ENCODE measurements at regions not wholly inside any gene's neighbourhood (a gene's known extent, or its start where the extent isn't known, plus 50 kb on each side); places are given as distances from the start of the nearest gene placed in this dataset.

- Histone ChIP-seq H3K27ac (no peak overlapping the region), H3K4me3 (no peak overlapping the region), H3K4me1 (no peaks in the 10 kb centered on the region), H3K36me3 (no peaks in the 10 kb centered on the region), H3K9ac (ENCODE audit: low read depth in 2 of 2, low read length in 2 of 2) (no peak overlapping the region), H3K9me3 (no peaks in the 10 kb centered on the region), H3K27me3 (no peaks in the 10 kb centered on the region)
- intact Hi-C loops (cut with DNase I), result no loop called here
- TF ChIP-seq CTCF (IDR thresholded peaks at IDR 0.05), result no peak
- no peak for DNase-seq
Measured at GRCh38 chr13:80830431-80830830, 489.5 kb upstream of the SPRY2 start.

GRCh38 chr13:80828759-80829158 is 487.8 kb upstream of the SPRY2 start:
- DNase-seq, result no peak
- Histone ChIP-seq H3K9ac (ENCODE audit: low read depth in 2 of 2, low read length in 2 of 2) (no peak overlapping the region), H3K9me3 (no peaks in the 10 kb centered on the region), H3K4me1 (no peaks in the 10 kb centered on the region), H3K4me3 (no peak overlapping the region), H3K36me3 (no peaks in the 10 kb centered on the region), H3K27ac (no peak overlapping the region), H3K27me3 (no peaks in the 10 kb centered on the region)
- no peak for TF ChIP-seq CTCF (IDR thresholded peaks at IDR 0.05)
- intact Hi-C loops (cut with DNase I), result no loop called here

GRCh38 chr13:80825276-80825675 is 484.4 kb upstream of the SPRY2 start:
- Histone ChIP-seq H3K4me3 (no peak overlapping the region), H3K4me1 (no peaks in the 10 kb centered on the region), H3K27ac (no peak overlapping the region), H3K9me3 (no peaks in the 10 kb centered on the region), H3K9ac (ENCODE audit: low read depth in 2 of 2, low read length in 2 of 2) (no peak overlapping the region), H3K27me3 (no peaks in the 10 kb centered on the region), H3K36me3 (no peaks in the 10 kb centered on the region)
- intact Hi-C loops (cut with DNase I), result no loop called here
- DNase-seq, result no peak
- no peak for TF ChIP-seq CTCF (IDR thresholded peaks at IDR 0.05)

- Histone ChIP-seq H3K9me3 (no peaks in the 10 kb centered on the region), H3K27ac (no peak overlapping the region), H3K9ac (ENCODE audit: low read depth in 2 of 2, low read length in 2 of 2) (no peak overlapping the region), H3K27me3 (no peaks in the 10 kb centered on the region), H3K4me1 (no peaks in the 10 kb centered on the region), H3K36me3 (no peaks in the 10 kb centered on the region), H3K4me3 (no peak overlapping the region)
- intact Hi-C loops (cut with DNase I), result no loop called here
- no peak for TF ChIP-seq CTCF (IDR thresholded peaks at IDR 0.05)
- no peak for DNase-seq
Measured at GRCh38 chr13:80824229-80824628, 483.3 kb upstream of the SPRY2 start.

GRCh38 chr13:80823472-80823871 is 482.5 kb upstream of the SPRY2 start:
- TF ChIP-seq CTCF (IDR thresholded peaks at IDR 0.05), result no peak
- no peak overlapping the region for H3K4me3 ChIP-seq
- H3K9me3 ChIP-seq, result no peaks in the 10 kb centered on the region
- intact Hi-C loops (cut with DNase I), result no loop called here
- H3K9ac ChIP-seq (ENCODE audit: low read depth in 2 of 2, low read length in 2 of 2), result no peak overlapping the region
- no peak overlapping the region for H3K27ac ChIP-seq
- DNase-seq, result no peak
- no peaks in the 10 kb centered on the region for H3K4me1 ChIP-seq
- no peaks in the 10 kb centered on the region for H3K36me3 ChIP-seq
- H3K27me3 ChIP-seq, result no peaks in the 10 kb centered on the region

- no peak for DNase-seq
- H3K27ac ChIP-seq, result no peak overlapping the region
- no peak for TF ChIP-seq CTCF (IDR thresholded peaks at IDR 0.05)
- H3K4me1 ChIP-seq, result no peaks in the 10 kb centered on the region
- H3K36me3 ChIP-seq, result no peaks in the 10 kb centered on the region
- no peaks in the 10 kb centered on the region for H3K9me3 ChIP-seq
- no peak overlapping the region for H3K4me3 ChIP-seq
- H3K9ac ChIP-seq (ENCODE audit: low read depth in 2 of 2, low read length in 2 of 2), result no peak overlapping the region
- intact Hi-C loops (cut with DNase I), result no loop called here
- no peaks in the 10 kb centered on the region for H3K27me3 ChIP-seq
Measured at GRCh38 chr13:80821466-80821865, 480.5 kb upstream of the SPRY2 start.

Data from colonic mucosa (tissue), 4 donors.